HCEC 1CT (cell line): ENCODE measurements at regions not wholly inside any gene's neighbourhood (a gene's known extent, or its start where the extent isn't known, plus 50 kb on each side); places are given as distances from the start of the nearest gene placed in this dataset.
"Not testable (repeated sequence)": the region's sequence is repeated elsewhere in the genome, so short reads cannot be mapped to it uniquely, and the experiment has no call there.

Experiments
- DNase-seq: peaks from one replicate; pipeline ENCODE4 v3.0.0-alpha.2; 2017

GRCh38 chr16:87143661-87144121 lies 173.5 kb downstream of the C16orf95 start:
- no peak for DNase-seq

- DNase-seq = no peak
These were observed 173.0 kb downstream of the C16orf95 start for GRCh38 chr16:87144232-87144631.

DNA sequence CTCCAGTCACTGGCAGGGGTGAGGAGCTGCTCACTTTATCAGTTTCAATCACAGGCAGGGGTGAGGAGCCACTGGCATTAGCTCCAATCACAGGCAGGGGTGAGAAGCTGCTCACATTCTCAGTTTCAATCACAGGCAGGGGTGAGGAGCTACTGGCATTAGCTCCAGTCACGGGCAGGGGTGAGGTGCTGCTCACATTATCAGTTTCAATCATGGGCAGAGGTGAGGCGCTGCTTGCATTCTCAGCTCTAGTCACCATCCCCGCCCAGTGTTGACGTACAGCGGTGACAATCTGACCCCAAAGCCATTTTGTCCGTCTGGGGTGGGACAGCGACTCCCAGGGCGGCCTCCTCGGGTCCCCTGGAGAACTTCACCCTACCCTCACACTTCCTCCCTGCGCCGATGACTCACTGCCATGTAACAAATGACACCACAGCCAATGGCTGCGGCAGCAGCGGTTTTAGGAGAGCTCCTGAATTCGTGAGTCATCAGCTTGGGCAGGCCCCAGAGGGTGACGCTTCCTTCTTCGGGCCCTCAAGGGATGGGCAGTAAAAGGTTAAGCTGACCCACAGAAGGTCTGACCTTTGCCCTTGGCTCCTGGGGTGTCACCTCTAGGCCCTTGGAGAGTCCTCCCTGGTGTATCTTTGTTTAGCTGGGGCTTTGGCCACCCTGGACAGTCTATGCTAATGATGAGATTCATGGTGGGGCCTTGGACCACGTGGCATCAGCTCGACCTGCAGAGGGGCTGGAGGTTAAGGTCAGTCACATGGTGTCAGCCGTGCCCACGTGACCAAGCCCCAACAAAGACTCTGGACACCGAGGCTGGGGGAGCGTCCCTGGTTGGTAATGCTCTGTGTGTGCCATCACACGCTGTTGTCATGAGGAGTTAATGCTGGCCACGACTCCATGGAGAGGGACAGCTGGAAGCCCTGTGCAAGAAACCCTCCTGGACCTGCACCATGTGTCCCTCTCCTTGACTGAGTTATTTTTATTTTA lies 171.7 kb downstream of the C16orf95 start:
- peak; percentile 95 for DNase-seq

DNA sequence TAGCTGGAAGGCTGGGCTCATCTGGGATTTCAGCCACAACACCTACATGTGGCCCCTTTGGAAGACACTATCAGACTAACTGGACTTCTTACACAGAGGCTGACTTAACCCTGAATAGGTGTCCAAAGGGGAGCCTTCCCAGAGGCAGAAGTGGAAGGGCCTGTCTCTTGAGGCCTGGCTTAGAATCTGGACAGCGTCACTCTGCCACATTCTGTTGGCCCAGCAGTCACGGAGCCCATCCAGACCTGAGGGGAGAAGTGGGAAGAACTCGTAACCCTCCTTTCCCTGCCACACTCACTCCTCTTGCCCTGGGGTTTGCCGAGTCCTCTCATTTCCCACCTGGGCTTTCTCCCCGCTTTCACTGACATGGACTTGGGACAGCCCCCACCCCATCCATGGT lies 170.5 kb downstream of the C16orf95 start:
- DNase-seq = no peak

DNA sequence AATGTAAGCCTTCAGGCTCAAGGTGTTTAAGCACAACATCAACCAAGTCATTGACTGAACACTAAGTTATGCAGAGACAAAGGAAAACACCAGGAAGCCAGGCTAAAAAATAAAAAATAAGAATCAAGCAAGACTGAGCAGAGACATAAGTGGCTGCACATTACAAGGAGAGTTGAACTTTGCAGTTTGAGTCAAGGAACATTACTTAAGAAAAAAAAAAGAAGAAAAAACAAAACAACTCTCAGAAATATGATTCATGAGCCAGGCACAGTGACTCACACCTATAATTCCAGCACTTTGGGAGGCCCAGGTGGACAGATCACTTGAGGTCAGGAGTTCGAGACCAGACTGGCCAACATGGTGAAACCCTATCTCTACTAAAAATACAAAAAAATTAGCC lies 168.1 kb downstream of the C16orf95 start:
- DNase-seq = peak; percentile 59

DNA sequence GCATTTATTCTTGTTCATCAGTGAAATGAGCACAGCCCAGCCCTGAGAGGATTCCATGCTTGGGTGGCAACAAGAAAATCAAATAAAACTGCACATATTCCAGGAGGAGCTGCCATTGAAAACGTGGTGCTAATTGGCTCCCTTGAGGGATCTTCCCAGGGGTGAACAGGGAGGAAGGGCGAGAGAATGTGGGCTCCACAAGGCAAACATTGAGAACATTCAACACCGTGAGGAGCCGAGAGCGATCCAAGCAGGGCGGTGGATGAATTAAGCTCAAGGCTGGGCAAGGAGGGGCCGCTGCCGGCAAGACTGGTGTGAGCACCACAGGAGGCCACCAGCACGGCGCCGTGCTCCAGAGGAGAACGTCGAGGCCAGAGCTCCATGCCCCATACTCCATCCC lies 166.9 kb downstream of the C16orf95 start:
- DNase-seq = no peak

DNA sequence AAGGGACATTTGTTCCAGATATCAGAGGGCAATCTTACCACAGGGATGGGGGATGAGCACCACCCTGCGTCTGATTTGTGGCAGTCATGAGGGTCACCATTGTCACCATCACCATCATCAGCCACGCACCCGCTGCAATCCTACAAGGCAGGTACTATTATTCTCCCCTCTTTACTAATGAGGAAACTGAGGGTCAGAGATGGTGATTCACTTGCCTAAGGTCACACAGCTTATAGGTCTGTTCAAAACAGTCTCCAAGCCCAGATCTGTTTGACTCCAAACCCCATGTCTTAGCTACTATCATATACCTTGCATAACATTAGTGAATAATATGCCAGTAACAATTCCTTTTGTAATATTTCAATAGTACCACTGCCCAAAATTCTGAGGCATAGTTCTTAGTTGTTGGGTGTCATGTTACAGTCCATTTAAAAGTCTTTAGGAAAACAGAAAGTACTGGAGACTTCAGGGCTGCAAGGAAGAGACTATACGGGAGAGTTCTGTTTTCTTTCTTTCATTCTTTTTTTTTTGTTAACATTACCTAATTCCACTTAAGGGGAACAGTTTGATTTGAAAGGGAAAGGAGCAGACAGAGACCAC lies 166.4 kb downstream of the C16orf95 start:
- no peak for DNase-seq

- no peak for DNase-seq
These were observed 164.9 kb downstream of the C16orf95 start for GRCh38 chr16:87152221-87152755.

DNA sequence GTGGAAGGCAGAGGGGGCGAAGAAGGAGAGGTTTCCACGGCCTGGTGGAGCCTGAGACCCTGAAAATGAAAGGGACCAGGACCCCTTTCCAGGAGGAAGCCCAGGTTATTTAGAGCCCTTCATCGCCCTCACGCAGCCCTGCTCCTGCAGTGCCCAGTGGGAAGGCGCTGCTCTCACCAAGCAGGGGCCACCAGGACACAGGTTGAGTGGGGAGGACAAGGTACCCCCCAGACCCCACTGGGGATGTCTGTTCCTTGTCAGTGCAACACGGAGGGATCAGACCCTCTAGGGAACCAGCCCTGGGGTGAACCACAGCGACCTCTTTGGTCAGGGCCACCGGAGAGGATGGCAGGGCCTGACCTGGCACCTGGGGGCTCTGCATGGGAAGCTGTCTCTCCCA lies 163.9 kb downstream of the C16orf95 start:
- DNase-seq = no peak

GRCh38 chr16:87155315-87155714 lies 161.9 kb downstream of the C16orf95 start:
- DNase-seq = not testable (repeated sequence)

GRCh38 chr16:87156195-87156594 lies 161.0 kb downstream of the C16orf95 start:
- DNase-seq = no peak

DNA sequence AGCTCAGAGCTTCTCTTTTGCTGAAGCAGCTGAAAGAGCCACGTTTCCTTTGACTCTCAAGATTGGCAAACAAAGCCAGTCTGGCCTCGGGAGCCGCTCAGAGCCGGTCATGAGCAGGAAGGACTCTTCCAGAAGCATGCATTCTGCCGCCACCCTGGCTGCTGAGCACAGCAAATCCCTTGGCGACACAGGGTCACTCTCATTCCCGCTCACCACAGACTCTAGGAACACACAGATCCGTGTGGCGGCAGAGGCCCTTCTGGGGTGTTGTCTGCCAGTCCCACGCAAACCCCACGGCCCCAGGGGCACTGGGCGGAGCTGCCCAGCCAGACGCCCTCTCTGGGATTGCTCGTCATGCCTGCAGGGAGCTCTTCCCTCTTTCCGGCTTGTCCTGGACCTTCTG lies 157.0 kb downstream of the C16orf95 start:
- no peak for DNase-seq

DNA sequence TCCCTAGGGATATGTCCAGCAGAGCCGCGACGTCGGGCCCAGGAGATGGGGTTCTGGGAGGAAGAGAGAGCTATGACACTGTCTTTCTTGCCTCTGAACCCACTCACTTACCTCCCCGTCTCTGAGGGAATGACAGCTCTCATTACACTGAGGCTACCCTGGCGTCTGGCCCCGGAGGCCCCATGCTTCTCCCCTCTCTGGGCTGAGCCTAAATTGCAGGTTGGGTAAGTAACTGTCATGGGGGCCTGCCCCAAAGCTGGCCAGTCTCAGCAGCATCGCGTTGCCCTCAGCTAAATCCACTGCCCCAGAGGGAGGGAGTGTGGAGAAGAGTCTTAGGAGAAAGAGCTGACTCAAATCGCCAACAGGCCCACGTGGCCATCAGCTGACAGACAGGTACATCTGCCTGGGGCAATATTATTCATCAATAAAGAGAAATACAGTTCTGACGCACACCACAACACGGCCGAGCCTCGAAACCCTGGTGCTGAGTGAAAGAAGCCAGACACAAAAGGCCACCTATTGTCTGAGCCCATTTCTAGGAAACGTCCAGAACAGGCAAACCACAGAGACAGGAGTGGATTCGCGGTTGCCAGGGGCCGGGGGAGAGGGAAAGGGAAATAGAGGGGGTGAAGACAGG lies 156.4 kb downstream of the C16orf95 start:
- no peak for DNase-seq

GRCh38 chr16:87161410-87161809 lies 155.8 kb downstream of the C16orf95 start:
- not testable (repeated sequence) for DNase-seq

DNA sequence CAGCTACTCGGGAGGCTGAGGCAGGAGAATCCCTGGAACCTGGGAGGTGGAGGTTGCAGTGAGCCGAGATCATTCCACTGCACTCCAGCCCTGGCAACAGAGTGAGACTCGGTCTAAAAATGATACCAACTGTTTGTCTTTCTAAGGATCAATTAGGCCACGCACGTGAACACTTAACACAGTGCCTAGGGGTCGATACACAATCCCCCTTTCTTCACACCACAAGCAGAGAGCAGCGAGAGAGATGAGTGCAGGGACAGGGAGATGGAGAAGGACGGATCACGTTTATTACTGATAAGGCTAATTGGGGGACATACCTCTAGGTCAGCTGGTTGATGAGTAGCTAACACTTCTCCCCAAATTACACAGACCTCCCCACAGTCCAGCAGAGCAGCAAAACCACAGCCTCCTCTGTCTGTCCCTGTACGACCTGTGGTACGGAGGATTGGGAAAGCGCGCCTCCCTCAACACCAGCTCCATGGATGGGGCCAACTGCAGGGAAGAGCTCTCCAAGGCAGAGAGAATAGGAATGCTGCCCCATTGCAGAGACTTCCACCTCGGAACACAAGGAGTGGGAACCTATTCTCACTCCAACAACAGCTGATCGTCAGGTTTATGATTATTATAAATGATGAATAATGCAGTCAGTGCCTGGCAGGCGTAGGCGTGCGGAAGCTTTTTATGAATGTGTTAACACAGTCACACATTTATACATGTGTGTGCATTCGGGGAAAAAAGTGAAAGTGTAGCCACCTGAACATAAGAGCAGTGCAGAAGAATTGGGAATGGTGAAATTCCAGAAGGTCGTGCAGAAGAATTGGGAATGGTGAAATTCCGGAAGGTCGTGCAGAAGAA lies 155.1 kb downstream of the C16orf95 start:
- no peak for DNase-seq

GRCh38 chr16:87162799-87163198 lies 154.4 kb downstream of the C16orf95 start:
- DNase-seq = not testable (repeated sequence)

DNA sequence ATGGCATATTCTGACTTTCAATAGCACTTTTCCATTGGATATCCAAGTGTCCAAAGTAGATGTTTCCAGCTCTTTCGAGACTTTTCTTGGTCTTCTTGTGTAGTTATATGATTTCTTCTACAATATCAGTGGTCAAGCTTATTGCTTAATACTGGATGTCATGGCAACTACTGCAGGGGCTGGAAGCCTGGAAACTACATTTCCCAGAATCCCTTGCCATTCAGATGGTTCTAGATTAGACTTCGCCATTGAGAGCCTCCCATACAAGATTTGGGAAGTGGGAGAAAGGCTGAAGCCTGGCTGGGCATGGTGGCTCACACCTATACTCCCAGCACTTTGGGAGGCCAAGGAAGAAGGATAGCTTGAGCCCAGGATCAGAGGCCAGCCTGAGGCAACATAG lies 153.6 kb downstream of the C16orf95 start:
- no peak for DNase-seq

- DNase-seq = no peak
These were observed 152.0 kb downstream of the C16orf95 start for GRCh38 chr16:87165151-87165550.

GRCh38 chr16:87165885-87166284 lies 151.3 kb downstream of the C16orf95 start:
- no peak for DNase-seq

- no peak for DNase-seq
These were observed 150.9 kb downstream of the C16orf95 start for GRCh38 chr16:87166321-87166720.

DNA sequence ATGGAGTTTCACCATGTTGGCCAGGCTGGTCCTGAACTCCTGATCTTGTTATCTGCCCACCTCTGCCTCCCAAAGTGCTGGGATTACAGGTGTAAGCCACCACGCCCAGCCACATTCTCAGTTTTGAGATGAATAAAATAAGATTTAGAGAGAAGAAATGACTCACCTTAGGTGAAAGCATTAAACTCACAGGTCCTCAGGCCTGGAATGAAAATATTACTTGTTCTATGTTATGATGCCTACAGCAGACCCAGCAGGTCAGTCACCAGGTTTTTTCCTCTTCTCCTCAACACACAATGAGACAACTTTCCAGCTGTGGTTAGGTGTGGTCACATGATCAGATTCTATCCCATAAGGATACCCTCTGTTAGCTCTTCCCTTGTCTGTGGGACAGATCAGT lies 150.3 kb downstream of the C16orf95 start:
- DNase-seq = no peak

DNA sequence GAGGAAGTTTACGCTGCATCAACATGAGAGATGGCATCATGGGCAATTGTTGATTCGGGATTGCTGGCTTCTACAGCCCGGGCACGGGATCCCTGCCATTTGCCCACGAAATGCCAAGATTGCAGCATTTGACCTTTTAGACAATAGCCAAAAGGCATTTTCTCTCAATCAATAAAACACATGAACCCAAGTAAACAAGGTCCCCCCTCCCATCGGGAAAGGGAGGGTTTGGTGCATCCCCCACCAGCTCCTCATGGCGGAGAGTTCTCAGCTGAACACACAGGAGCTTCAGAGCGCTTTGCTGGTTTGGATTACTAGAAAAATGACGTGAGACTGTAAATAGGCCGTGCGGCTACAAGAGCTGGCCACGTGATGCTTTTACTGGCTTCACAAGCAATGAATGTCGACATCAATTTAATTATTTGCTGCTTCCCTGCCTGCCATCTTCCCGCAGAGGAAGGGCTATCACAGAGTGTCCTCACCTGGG lies 147.6 kb downstream of the C16orf95 start:
- DNase-seq = no peak
